Heart left ventricle (tissue), 13 donors: ENCODE measurements at regions not wholly inside any gene's neighbourhood (a gene's known extent, or its start where the extent isn't known, plus 50 kb on each side); places are given as distances from the start of the nearest gene placed in this dataset.

ENCODE experiments used
- CTCF ChIP-seq, 12 donors: fragments of 200-600 bp; sonication (generic) in 4 of 12; IDR thresholded peaks; one replicate each; pipeline versions ENCODE4 v1.5.0 to v1.8.0; 2018 to 2022; ENCODE audit warnings: antibody characterized with exemption in 12 of 12, mild to moderate bottlenecking in 5 of 12
- POLR2A ChIP-seq, 2 donors: fragments of 450-650 bp; IDR thresholded peaks; one replicate each; pipeline ENCODE4 v1.6.1; 2017; ENCODE audit warnings: antibody characterized with exemption in 2 of 2, mild to moderate bottlenecking in 2 of 2, moderate library complexity in 2 of 2
- donor health status: ischemic (EF 13 %, LVEDD 7.1; RV severe dilation, severe dysfunction).
- donor health status: DM: no; HTN: yes; CAD: no.
- donor health status: DM: no; HTN: no; CAD: no.
- donor health status: ischemic (EF 25% LVEDD 6.9; RV normal size, moderate dysfunction).
- donor health status: ischemic (EF 25% LVEDD 5.7; RV mildly dilated, moderate dysfunction).
- donor health status: ischemic (EF 35%, LVEDD 5.7; RV mildly dilated, moderate dysfunction).
- donor health status: nonischemic (EF 11% LVEDD 7.7; RV severe dilation, severe dysfunction).
- donor health status: DM: yes; HTN: yes; CAD: no.
- donor health status: PGD.
- donor health status: ischemic (EF 29% LVEDD 5.4; RV normal size, mild dysfunction).
- donor health status: nonischemic (EF 23%, LVEDD 6.1; RV moderate dilation, normal function).

- TF ChIP-seq POLR2A (IDR thresholded peaks at IDR 0.05), result no peak
- TF ChIP-seq CTCF (IDR thresholded peaks at IDR 0.05), result no peak
Observed at GRCh38 chr3:152097770-152098169, 171.0 kb upstream of the MBNL1 start.
